Esophagus muscularis mucosa (tissue), 4 donors: ENCODE measurements at regions not wholly inside any gene's neighbourhood (a gene's known extent, or its start where the extent isn't known, plus 50 kb on each side); places are given as distances from the start of the nearest gene placed in this dataset.

Experiments
- DNase-seq: peaks from one replicate; pipeline ENCODE4 v3.0.0-alpha.2; 2017; ENCODE audit errors: extremely low spot score
- H3K27ac ChIP-seq, 4 donors: fragments of 200-600 bp; sonication (generic); replicated peaks in 1 of 4; 1 replicate in 3 of 4; 2 replicates in 1 of 4; pipeline ENCODE4 v1.5.1; 2016 to 2019; ENCODE audit warnings: mild to moderate bottlenecking in 1 of 4
- H3K27me3 ChIP-seq, 4 donors: fragments of 200-600 bp; sonication (generic); one replicate each; pipeline versions ENCODE4 v1.5.1 to v1.6.0; 2016 to 2019
- H3K36me3 ChIP-seq, 4 donors: fragments of 200-600 bp; sonication (generic); one replicate each; pipeline ENCODE4 v1.5.1; 2016 to 2019
- H3K4me1 ChIP-seq, 4 donors: fragments of 200-600 bp; sonication (generic); one replicate each; pipeline ENCODE4 v1.5.1; 2016 to 2019
- H3K4me3 ChIP-seq, 4 donors: fragments of 200-600 bp; sonication (generic); 1 replicate in 2 of 4; 2 replicates in 2 of 4; pipeline ENCODE4 v1.5.1; 2016 to 2019; ENCODE audit warnings: mild to moderate bottlenecking in 4 of 4, moderate library complexity in 1 of 4
- H3K9me3 ChIP-seq, 4 donors: fragments of 200-600 bp; sonication (generic); 1 replicate in 3 of 4; 2 replicates in 1 of 4; pipeline ENCODE4 v1.5.1; 2016 to 2019
- CTCF ChIP-seq, 3 experiments: fragments of 200-600 bp in 2 of 3; fragments of 450-650 bp in 1 of 3; sonication (generic) in 2 of 3; IDR thresholded peaks; one replicate each; pipeline ENCODE4 v1.5.1; 2017 to 2019; ENCODE audit warnings: antibody characterized with exemption in 3 of 3, mild to moderate bottlenecking in 2 of 3, moderate library complexity in 1 of 3
- EP300 ChIP-seq: sonication (generic); formaldehyde crosslinking; IDR thresholded peaks from one replicate; pipeline ENCODE4 v1.6.1; 2017; ENCODE audit warnings: antibody characterized with exemption
- POLR2A ChIP-seq: fragments of 450-650 bp; IDR thresholded peaks from one replicate; pipeline ENCODE4 v1.6.1; 2017; ENCODE audit warnings: antibody characterized with exemption, moderate library complexity, mild to moderate bottlenecking, low read depth
- POLR2AphosphoS5 ChIP-seq, 2 donors: sonication (generic); formaldehyde crosslinking; IDR thresholded peaks; one replicate each; pipeline ENCODE4 v1.6.1; 2017; ENCODE audit warnings: antibody characterized with exemption in 2 of 2
- WGBS: methylation state at CpG from one replicate; pipeline ENCODE4 v1.1.5; 2018; 5-methylcytosine and 5-hydroxymethylcytosine counted together
- intact Hi-C: fragments of 100-400 bp; cut with DNase I; formaldehyde crosslinking; loops from one replicate; pipeline ENCODE4 v1.15.1; 2023

- Histone ChIP-seq H3K4me3 (no peak overlapping the region), H3K27me3 (no peaks in the 10 kb centered on the region), H3K36me3 (no peaks in the 10 kb centered on the region), H3K27ac (no peak overlapping the region), H3K4me1 (no peaks in the 10 kb centered on the region), H3K9me3 (no peaks in the 10 kb centered on the region)
- intact Hi-C loops = no loop called here
- TF ChIP-seq EP300 = no peak
- TF ChIP-seq CTCF (IDR thresholded peaks at IDR 0.05) = no peak
- no peak for TF ChIP-seq POLR2AphosphoS5 (IDR thresholded peaks at IDR 0.05)
- no peak for TF ChIP-seq POLR2A
- WGBS = 87% methylated on average over 2 of the region's 2 CpGs
- no peak for DNase-seq
Measured at GRCh38 chr3:20898962-20899361, 713.0 kb upstream of the SGO1 start.

GRCh38 chr3:20890111-20890519 is 704.1 kb upstream of the SGO1 start:
- no peak for DNase-seq
- Histone ChIP-seq H3K27ac (no peak overlapping the region), H3K36me3 (no peaks in the 10 kb centered on the region), H3K4me1 (no peaks in the 10 kb centered on the region), H3K9me3 (no peaks in the 10 kb centered on the region), H3K27me3 (no peaks in the 10 kb centered on the region), H3K4me3 (no peak overlapping the region)
- intact Hi-C loops = no loop called here
- TF ChIP-seq POLR2AphosphoS5 (IDR thresholded peaks at IDR 0.05) = no peak
- TF ChIP-seq CTCF (IDR thresholded peaks at IDR 0.05) = no peak
- no peak for TF ChIP-seq POLR2A
- no peak for TF ChIP-seq EP300
- WGBS = 51% methylated on average over 2 of the region's 2 CpGs

- H3K36me3 ChIP-seq = no peaks in the 10 kb centered on the region
- TF ChIP-seq POLR2A = no peak
- TF ChIP-seq CTCF (IDR thresholded peaks at IDR 0.05) = no peak
- TF ChIP-seq EP300 = no peak
- TF ChIP-seq POLR2AphosphoS5 (IDR thresholded peaks at IDR 0.05) = no peak
- intact Hi-C loops = no loop called here
- H3K27ac ChIP-seq = no peak overlapping the region
- no peak overlapping the region for H3K4me3 ChIP-seq
- no peaks in the 10 kb centered on the region for H3K27me3 ChIP-seq
- no peak for DNase-seq
- H3K4me1 ChIP-seq = no peaks in the 10 kb centered on the region
- WGBS = 73% methylated on average over 2 of the region's 2 CpGs
- H3K9me3 ChIP-seq = no peaks in the 10 kb centered on the region
Measured at GRCh38 chr3:20878691-20879090, 692.7 kb upstream of the SGO1 start.

- H3K4me3 ChIP-seq = no peak overlapping the region
- WGBS = 84% methylated on average over 3 of the region's 3 CpGs
- H3K36me3 ChIP-seq = no peaks in the 10 kb centered on the region
- no peak for DNase-seq
- no peak overlapping the region for H3K27ac ChIP-seq
- H3K4me1 ChIP-seq = no peaks in the 10 kb centered on the region
- H3K27me3 ChIP-seq = no peaks in the 10 kb centered on the region
- TF ChIP-seq EP300 (no peak), CTCF (IDR thresholded peaks at IDR 0.05) (no peak), POLR2AphosphoS5 (IDR thresholded peaks at IDR 0.05) (no peak), POLR2A (no peak)
- intact Hi-C loops = no loop called here
- no peaks in the 10 kb centered on the region for H3K9me3 ChIP-seq
Measured at GRCh38 chr3:20873235-20873634, 687.2 kb upstream of the SGO1 start.

GRCh38 chr3:20870106-20870899 is 684.3 kb upstream of the SGO1 start:
- H3K36me3 ChIP-seq = no peaks in the 10 kb centered on the region
- TF ChIP-seq CTCF (IDR thresholded peaks at IDR 0.05) (no peak), POLR2A (no peak), EP300 (no peak), POLR2AphosphoS5 (IDR thresholded peaks at IDR 0.05) (no peak)
- H3K9me3 ChIP-seq = no peaks in the 10 kb centered on the region
- no peak overlapping the region for H3K27ac ChIP-seq
- intact Hi-C loops = no loop called here
- 75% methylated on average over 4 of the region's 4 CpGs for WGBS
- H3K27me3 ChIP-seq = no peaks in the 10 kb centered on the region
- no peak for DNase-seq
- no peaks in the 10 kb centered on the region for H3K4me1 ChIP-seq
- no peak overlapping the region for H3K4me3 ChIP-seq
